Astrocyte (in vitro differentiated cells and primary cell): ENCODE measurements at regions not wholly inside any gene's neighbourhood (a gene's known extent, or its start where the extent isn't known, plus 50 kb on each side); places are given as distances from the start of the nearest gene placed in this dataset.
"Not testable (repeated sequence)": the region's sequence is repeated elsewhere in the genome, so short reads cannot be mapped to it uniquely, and the experiment has no call there.

Source experiments
- DNase-seq: peaks from one replicate; pipeline ENCODE4 v3.0.0-alpha.2; 2010; ENCODE audit warnings: low read depth
- FAIRE-seq: peaks from 2 replicates; lab custom pipeline; 2011; peaks lifted over from hg19 to GRCh38; lab: Jason Lieb, UNC
- H2AFZ ChIP-seq: 2 replicates; pipeline ENCODE4 v1.6.0; 2012; ENCODE audit warnings: low read depth, low read length, inconsistent platforms
- H3K27ac ChIP-seq: 2 replicates; pipeline ENCODE4 v1.5.1; 2011; ENCODE audit warnings: low read depth, low read length, inconsistent platforms
- H3K27me3 ChIP-seq: 2 replicates; pipeline ENCODE4 v1.6.0; 2011; ENCODE audit warnings: low read length, inconsistent platforms; ENCODE audit not compliant: insufficient read depth
- H3K36me3 ChIP-seq: 2 replicates; pipeline ENCODE4 v1.5.1; 2011; ENCODE audit warnings: low read length, inconsistent platforms; ENCODE audit not compliant: insufficient read depth
- H3K4me1 ChIP-seq: 2 replicates; pipeline ENCODE4 v1.5.1; 2011; ENCODE audit warnings: low read length, inconsistent platforms; ENCODE audit not compliant: insufficient read depth
- H3K4me2 ChIP-seq: 2 replicates; pipeline ENCODE4 v1.6.0; 2012; ENCODE audit warnings: low read length, inconsistent platforms
- H3K4me3 ChIP-seq: 2 replicates; pipeline ENCODE4 v1.5.1; 2011; ENCODE audit warnings: low read depth, mild to moderate bottlenecking, low read length, inconsistent platforms; ENCODE audit not compliant: insufficient read depth
- H3K79me2 ChIP-seq: 2 replicates; pipeline ENCODE4 v1.6.0; 2012; ENCODE audit warnings: mild to moderate bottlenecking, low read length, inconsistent platforms; ENCODE audit not compliant: insufficient read depth
- H3K9ac ChIP-seq: 2 replicates; pipeline ENCODE4 v1.6.0; 2012; ENCODE audit warnings: mild to moderate bottlenecking, low read length, inconsistent platforms
- H3K9me3 ChIP-seq: 2 replicates; pipeline ENCODE4 v1.5.1; 2012; ENCODE audit warnings: low read depth, mild to moderate bottlenecking, low read length, inconsistent platforms; ENCODE audit not compliant: insufficient read depth
- H4K20me1 ChIP-seq: 2 replicates; pipeline ENCODE4 v1.6.0; 2012; ENCODE audit warnings: low read length, inconsistent platforms; ENCODE audit not compliant: insufficient read depth
- H3K27ac Mint-ChIP-seq: one replicate; pipeline ENCODE4 v1.8.0; 2021; ENCODE audit warnings: mild to moderate bottlenecking, mixed read lengths; ENCODE audit not compliant: unreplicated experiment
- H3K27me3 Mint-ChIP-seq: one replicate; pipeline ENCODE4 v1.8.0; 2021; ENCODE audit warnings: low read depth, mixed read lengths; ENCODE audit not compliant: unreplicated experiment
- H3K36me3 Mint-ChIP-seq: one replicate; pipeline ENCODE4 v1.8.0; 2021; ENCODE audit warnings: low read depth, mixed read lengths; ENCODE audit not compliant: unreplicated experiment
- H3K4me1 Mint-ChIP-seq: one replicate; pipeline ENCODE4 v1.8.0; 2021; ENCODE audit warnings: low read depth, mixed read lengths; ENCODE audit not compliant: unreplicated experiment
- H3K4me3 Mint-ChIP-seq: one replicate; pipeline ENCODE4 v1.8.0; 2021; ENCODE audit warnings: mild to moderate bottlenecking, moderate library complexity, mixed read lengths; ENCODE audit not compliant: unreplicated experiment
- H3K9me3 Mint-ChIP-seq: one replicate; pipeline ENCODE4 v1.8.0; 2021; ENCODE audit warnings: mild to moderate bottlenecking, mixed read lengths; ENCODE audit not compliant: unreplicated experiment
- CTCF ChIP-seq: IDR thresholded peaks from 2 replicates; pipeline ENCODE4 v1.5.1; 2011; ENCODE audit warnings: low read depth, mild to moderate bottlenecking, inconsistent platforms, low read length, moderate library complexity; ENCODE audit not compliant: insufficient read depth
- EZH2 ChIP-seq: IDR thresholded peaks from 2 replicates; pipeline ENCODE4 v1.6.1; 2012; ENCODE audit warnings: mild to moderate bottlenecking, low read length, inconsistent platforms; ENCODE audit not compliant: insufficient read depth

GRCh38 chr17:31608659-31609254 is 217.3 kb downstream of the RAB11FIP4 start:
- no peak overlapping the region for H3K27ac Mint-ChIP-seq
- H3K4me1 ChIP-seq = no peaks in the 10 kb centered on the region
- H3K4me2 ChIP-seq = no peak overlapping the region
- no peak overlapping the region for H3K9ac ChIP-seq
- no peak overlapping the region for H3K4me3 Mint-ChIP-seq
- no peaks in the 10 kb centered on the region for H3K27me3 ChIP-seq
- H3K9me3 Mint-ChIP-seq = no peaks in the 10 kb centered on the region
- FAIRE-seq (no peak), DNase-seq (no peak)
- H2AFZ ChIP-seq = no peak overlapping the region
- TF ChIP-seq CTCF = no peak
- no peak for TF ChIP-seq EZH2
- H3K36me3 Mint-ChIP-seq = no peaks in the 10 kb centered on the region
- no peaks in the 10 kb centered on the region for H3K4me1 Mint-ChIP-seq
- H3K9me3 ChIP-seq = no peaks in the 10 kb centered on the region
- H3K79me2 ChIP-seq = no peaks in the 10 kb centered on the region
- no peak overlapping the region for H3K27ac ChIP-seq
- no peaks in the 10 kb centered on the region for H4K20me1 ChIP-seq
- no peak overlapping the region for H3K4me3 ChIP-seq
- H3K27me3 Mint-ChIP-seq = no peaks in the 10 kb centered on the region
- no peaks in the 10 kb centered on the region for H3K36me3 ChIP-seq

GRCh38 chr17:31605761-31606160 is 214.3 kb downstream of the RAB11FIP4 start:
- Histone ChIP-seq H4K20me1 (no peaks in the 10 kb centered on the region), H3K9ac (no peak overlapping the region), H3K4me2 (no peak overlapping the region), H3K4me1 (no peaks in the 10 kb centered on the region), H3K36me3 (no peaks in the 10 kb centered on the region), H2AFZ (no peak overlapping the region), H3K79me2 (no peaks in the 10 kb centered on the region), H3K4me3 (no peak overlapping the region), H3K9me3 (no peaks in the 10 kb centered on the region), H3K27ac (no peak overlapping the region), H3K27me3 (no peaks in the 10 kb centered on the region)
- no peak for DNase-seq
- no peak overlapping the region for H3K4me3 Mint-ChIP-seq
- FAIRE-seq = no peak
- no peak overlapping the region for H3K27ac Mint-ChIP-seq
- H3K9me3 Mint-ChIP-seq = no peaks in the 10 kb centered on the region
- no peaks in the 10 kb centered on the region for H3K4me1 Mint-ChIP-seq
- H3K27me3 Mint-ChIP-seq = no peaks in the 10 kb centered on the region
- TF ChIP-seq CTCF (no peak), EZH2 (no peak)
- no peaks in the 10 kb centered on the region for H3K36me3 Mint-ChIP-seq

- H3K4me3 Mint-ChIP-seq = no peak overlapping the region
- H3K27ac ChIP-seq = no peak overlapping the region
- no peak overlapping the region for H3K27ac Mint-ChIP-seq
- H3K4me1 ChIP-seq = peaks cover under 1% of the 10 kb centered on the region
- H3K4me3 ChIP-seq = no peak overlapping the region
- H3K9ac ChIP-seq = no peak overlapping the region
- H3K27me3 ChIP-seq = no peaks in the 10 kb centered on the region
- no peaks in the 10 kb centered on the region for H3K9me3 Mint-ChIP-seq
- TF ChIP-seq EZH2 (no peak), CTCF (no peak)
- H4K20me1 ChIP-seq = no peaks in the 10 kb centered on the region
- no peak overlapping the region for H2AFZ ChIP-seq
- H3K4me1 Mint-ChIP-seq = peaks cover 2% of the 10 kb centered on the region
- FAIRE-seq (no peak), DNase-seq (no peak)
- H3K36me3 ChIP-seq = no peaks in the 10 kb centered on the region
- H3K79me2 ChIP-seq = no peaks in the 10 kb centered on the region
- no peak overlapping the region for H3K4me2 ChIP-seq
- H3K9me3 ChIP-seq = no peaks in the 10 kb centered on the region
- H3K36me3 Mint-ChIP-seq = no peaks in the 10 kb centered on the region
- no peaks in the 10 kb centered on the region for H3K27me3 Mint-ChIP-seq
Measured at GRCh38 chr17:31604936-31605335, 213.5 kb downstream of the RAB11FIP4 start.

GRCh38 chr17:31600144-31600543 is 208.7 kb downstream of the RAB11FIP4 start:
- H3K4me1 Mint-ChIP-seq = peaks cover 42% of the 10 kb centered on the region
- H3K36me3 ChIP-seq, H3K27me3 ChIP-seq, H4K20me1 ChIP-seq, DNase-seq, H3K4me3 Mint-ChIP-seq, H3K9ac ChIP-seq, H3K27ac ChIP-seq, H3K4me2 ChIP-seq, FAIRE-seq, H3K27me3 Mint-ChIP-seq, H2AFZ ChIP-seq, H3K9me3 Mint-ChIP-seq, H3K36me3 Mint-ChIP-seq, H3K4me3 ChIP-seq, H3K9me3 ChIP-seq, H3K27ac Mint-ChIP-seq, H3K79me2 ChIP-seq: not testable (repeated sequence)
- peaks cover 48% of the 10 kb centered on the region for H3K4me1 ChIP-seq
